Activated CD4-positive, CD25-positive, alpha-beta regulatory T cell (primary cell): ENCODE measurements at regions not wholly inside any gene's neighbourhood (a gene's known extent, or its start where the extent isn't known, plus 50 kb on each side); places are given as distances from the start of the nearest gene placed in this dataset.
"Not testable (repeated sequence)": the region's sequence is repeated elsewhere in the genome, so short reads cannot be mapped to it uniquely, and the experiment has no call there.

Experiments
- DNase-seq, 4 experiments: peaks; one replicate each; lab custom pipeline; 2025; lab: John Stamatoyannopoulos, UW

- no peak for DNase-seq
These were observed 338.4 kb upstream of the C2CD4B start for GRCh38 chr15:62503451-62503850.

GRCh38 chr15:62505762-62506161 lies 340.7 kb upstream of the C2CD4B start:
- no peak for DNase-seq

GRCh38 chr15:62506217-62506805 lies 341.2 kb upstream of the C2CD4B start:
- no peak for DNase-seq

GRCh38 chr15:62509395-62509958 lies 344.4 kb upstream of the C2CD4B start:
- no peak for DNase-seq

- DNase-seq, result no peak
These were observed 345.7 kb upstream of the C2CD4B start for GRCh38 chr15:62510791-62511190.

GRCh38 chr15:62512904-62513303 lies 347.8 kb upstream of the C2CD4B start:
- DNase-seq, result no peak

- DNase-seq, result no peak
These were observed 348.8 kb upstream of the C2CD4B start for GRCh38 chr15:62513893-62514292.

GRCh38 chr15:62515696-62516395 lies 350.8 kb upstream of the C2CD4B start:
- DNase-seq, result no peak

- DNase-seq, result no peak
These were observed 352.5 kb upstream of the C2CD4B start for GRCh38 chr15:62517541-62517940.

- DNase-seq, result not testable (repeated sequence)
These were observed 353.6 kb upstream of the C2CD4B start for GRCh38 chr15:62518666-62519065.

GRCh38 chr15:62519900-62520299 lies 354.8 kb upstream of the C2CD4B start:
- no peak for DNase-seq

- DNase-seq, result no peak
These were observed 355.8 kb upstream of the C2CD4B start for GRCh38 chr15:62520887-62521286.

- DNase-seq, result no peak
These were observed 356.3 kb upstream of the C2CD4B start for GRCh38 chr15:62521396-62521795.

- no peak for DNase-seq
These were observed 359.8 kb upstream of the C2CD4B start for GRCh38 chr15:62524848-62525247.

- no peak for DNase-seq
These were observed 362.3 kb upstream of the C2CD4B start for GRCh38 chr15:62527387-62527786.

GRCh38 chr15:62528505-62528904 lies 363.4 kb upstream of the C2CD4B start:
- no peak for DNase-seq

GRCh38 chr15:62532367-62532766 lies 367.3 kb upstream of the C2CD4B start:
- DNase-seq, result no peak

- no peak for DNase-seq
These were observed 368.6 kb upstream of the C2CD4B start for GRCh38 chr15:62533687-62534086.

GRCh38 chr15:62534996-62535395 lies 369.9 kb upstream of the C2CD4B start:
- DNase-seq, result no peak

GRCh38 chr15:62539236-62539635 lies 374.2 kb upstream of the C2CD4B start:
- DNase-seq, result no peak

- DNase-seq, result no peak
These were observed 376.2 kb upstream of the C2CD4B start for GRCh38 chr15:62541250-62541649.

- DNase-seq, result no peak
These were observed 376.8 kb upstream of the C2CD4B start for GRCh38 chr15:62541846-62542245.

- DNase-seq, result no peak
These were observed 379.4 kb upstream of the C2CD4B start for GRCh38 chr15:62544446-62544845.
